ENCODE measurements at regions not wholly inside any gene's neighbourhood (a gene's known extent, or its start where the extent isn't known, plus 50 kb on each side); places are given as distances from the start of the nearest gene placed in this dataset.

GRCh38 chr12:77442633-77443032 is 377.3 kb upstream of the E2F7 start (continued):
- TF ChIP-seq ZNF444 (CRISPR knock-in tag; IDR thresholded peaks at IDR 0.05) (no peak), SMARCB1 (IDR thresholded peaks at IDR 0.05; ENCODE audit: insufficient read length, low read depth) (no peak), MYC (IDR thresholded peaks at IDR 0.05; ENCODE audit: low read depth, low read length) (no peak), MYC (CRISPR knock-in tag; IDR thresholded peaks at IDR 0.05; ENCODE audit: borderline replicate concordance, low read depth) (no peak)

- Histone ChIP-seq H3K9me3 (replicated peaks; ENCODE audit: control insufficient read depth, insufficient read depth, low read depth, low read length) (no peaks in the 10 kb centered on the region), H3K79me2 (ENCODE audit: control insufficient read depth, insufficient read depth, low read length) (no peaks in the 10 kb centered on the region), H3K9ac (ENCODE audit: insufficient read depth in 1 of 2, low read depth in 2 of 2, low read length in 2 of 2) (no peak overlapping the region), H3K9me1 (ENCODE audit: control insufficient read depth, insufficient read depth, low read length) (no peaks in the 10 kb centered on the region), H3K36me3 (ENCODE audit: control insufficient read depth, insufficient read depth, low read length) (no peaks in the 10 kb centered on the region), H3K4me3 (no peak overlapping the region), H3K4me1 (replicated peaks in 1 of 2; ENCODE audit: control insufficient read depth in 2 of 2, insufficient read depth in 2 of 2, low read length in 2 of 2) (no peaks in the 10 kb centered on the region), H3K4me2 (ENCODE audit: insufficient read depth, low read length) (no peak overlapping the region), H3K27ac (ENCODE audit: extremely low read depth, low read depth, low read length) (no peak overlapping the region), H2AFZ (ENCODE audit: low read depth, low read length) (no peak overlapping the region), H4K20me1 (replicated peaks; ENCODE audit: control insufficient read depth, insufficient read depth, low read length) (no peaks in the 10 kb centered on the region), H3K27me3 (ENCODE audit: control insufficient read depth in 2 of 2, insufficient read depth in 2 of 2, low read length in 2 of 2) (no peaks in the 10 kb centered on the region)
- no peak for DNase-seq (ENCODE audit: extremely low read depth in 1 of 4, low spot score in 3 of 4)
- FAIRE-seq = no peak
- ATAC-seq = no peak
- ChIA-PET CTCF (ENCODE audit: low intra/inter-chr PET ratio) (no interaction called here), POLR2A (no interaction called here)
- in situ Hi-C loops (cut with MboI) (no loop called here), intact Hi-C loops (cut with micrococcal nuclease) (no loop called here)
- no TSS peak for BruUV-seq (replicated peaks)
- peak; percentile 29; the same call in 1 of the 2 replicates for TF ChIP-seq MAFK (IDR thresholded peaks at IDR 0.05; ENCODE audit: low read length)
- peak; percentile 9; the same call in 1 of the 2 replicates for TF ChIP-seq ZNF316 (IDR thresholded peaks at IDR 0.05)
- TF ChIP-seq HEY1 (CRISPR knock-in tag; IDR thresholded peaks at IDR 0.05; ENCODE audit: borderline replicate concordance) = no peak
Measured at GRCh38 chr12:77439749-77440148, 374.4 kb upstream of the E2F7 start.

- H3K4me2 ChIP-seq (ENCODE audit: insufficient read depth, low read length) = no peak overlapping the region
- no peaks in the 10 kb centered on the region for H4K20me1 ChIP-seq (replicated peaks; ENCODE audit: control insufficient read depth, insufficient read depth, low read length)
- no peak overlapping the region for H3K4me3 ChIP-seq
- in situ Hi-C loops (cut with MboI) = no loop called here
- FAIRE-seq = no peak
- ATAC-seq = no peak
- no peaks in the 10 kb centered on the region for H3K36me3 ChIP-seq (ENCODE audit: control insufficient read depth, insufficient read depth, low read length)
- H3K27me3 ChIP-seq (ENCODE audit: control insufficient read depth in 2 of 2, insufficient read depth in 2 of 2, low read length in 2 of 2) = no peaks in the 10 kb centered on the region
- H3K27ac ChIP-seq (ENCODE audit: extremely low read depth, low read depth, low read length) = no peak overlapping the region
- H2AFZ ChIP-seq (ENCODE audit: low read depth, low read length) = no peak overlapping the region
- DNase-seq (ENCODE audit: extremely low read depth in 1 of 4, low spot score in 3 of 4) = no peak
- no peak overlapping the region for H3K9ac ChIP-seq (ENCODE audit: insufficient read depth in 1 of 2, low read depth in 2 of 2, low read length in 2 of 2)
- ChIA-PET CTCF (ENCODE audit: low intra/inter-chr PET ratio) (no interaction called here), POLR2A (interaction anchor here (0.6 kb wide), 1 partner anchor 18 kb away, joined by 3 read pairs; no protein-coding TSS in a partner anchor)
- H3K4me1 ChIP-seq (replicated peaks in 1 of 2; ENCODE audit: control insufficient read depth in 2 of 2, insufficient read depth in 2 of 2, low read length in 2 of 2) = no peaks in the 10 kb centered on the region
- BruUV-seq (replicated peaks) = no TSS peak
- no peaks in the 10 kb centered on the region for H3K79me2 ChIP-seq (ENCODE audit: control insufficient read depth, insufficient read depth, low read length)
- intact Hi-C loops (cut with micrococcal nuclease) = no loop called here
- TF ChIP-seq ZNF316 (IDR thresholded peaks at IDR 0.05) (peak; percentile 8; the same call in 1 of the 2 replicates), ZKSCAN8 (CRISPR knock-in tag; IDR thresholded peaks at IDR 0.05) (no peak)
- no peaks in the 10 kb centered on the region for H3K9me1 ChIP-seq (ENCODE audit: control insufficient read depth, insufficient read depth, low read length)
- no peaks in the 10 kb centered on the region for H3K9me3 ChIP-seq (replicated peaks; ENCODE audit: control insufficient read depth, insufficient read depth, low read depth, low read length)
Measured at GRCh38 chr12:77438644-77439043, 373.3 kb upstream of the E2F7 start.
